ENCODE measurements at regions not wholly inside any gene's neighbourhood (a gene's known extent, or its start where the extent isn't known, plus 50 kb on each side); places are given as distances from the start of the nearest gene placed in this dataset.

DNA sequence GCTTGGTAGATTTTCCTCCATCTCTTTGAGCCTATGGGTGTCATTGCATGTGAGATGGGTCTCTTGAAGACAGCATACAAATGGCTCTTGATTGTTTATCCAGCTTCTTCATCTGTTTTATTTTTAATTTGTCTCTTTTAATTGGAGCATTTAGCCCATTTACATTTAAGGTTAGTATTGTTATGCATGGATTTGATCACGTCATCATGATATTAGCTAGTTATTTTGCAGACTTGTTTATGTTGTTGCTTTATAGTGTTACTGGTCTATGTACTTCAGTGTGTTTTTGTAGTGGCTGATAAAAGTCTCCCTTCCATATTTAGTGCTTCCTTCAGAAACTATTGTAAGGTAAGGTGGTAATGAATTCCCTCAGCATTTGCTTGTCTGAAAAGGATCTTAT, 78.6 kb upstream of the RGMB start:
- no peaks in the 10 kb centered on the region for H3K36me3 ChIP-seq (ENCODE audit: control insufficient read depth in 3 of 3, insufficient read depth in 2 of 3, low read depth in 1 of 3, low read length in 3 of 3)
- H3K27me3 ChIP-seq (ENCODE audit: control insufficient read depth in 3 of 3, insufficient read depth in 3 of 3, low read length in 3 of 3) = no peaks in the 10 kb centered on the region
- H3K4me3 ChIP-seq (ENCODE audit: low read depth in 1 of 3, low read length in 3 of 3) = no peak overlapping the region
- no peaks in the 10 kb centered on the region for H3K4me1 ChIP-seq (ENCODE audit: control insufficient read depth in 3 of 3, insufficient read depth in 2 of 3, low read depth in 1 of 3, low read length in 2 of 3)
- peaks cover 0 to 13% of the 10 kb centered on the region in 2 donors for H3K9me3 ChIP-seq (ENCODE audit: control insufficient read depth in 2 of 2, insufficient read depth in 1 of 2, low read depth in 1 of 2, low read length in 1 of 2)
- FAIRE-seq (no peak), DNase-seq (no peak)
- WGBS, 3 donors = 76 to 88% (median 81%) methylated on average over 1 of the region's 1 CpG
- no peak overlapping the region for H3K27ac ChIP-seq (ENCODE audit: low read depth in 1 of 3, low read length in 2 of 3)

DNA sequence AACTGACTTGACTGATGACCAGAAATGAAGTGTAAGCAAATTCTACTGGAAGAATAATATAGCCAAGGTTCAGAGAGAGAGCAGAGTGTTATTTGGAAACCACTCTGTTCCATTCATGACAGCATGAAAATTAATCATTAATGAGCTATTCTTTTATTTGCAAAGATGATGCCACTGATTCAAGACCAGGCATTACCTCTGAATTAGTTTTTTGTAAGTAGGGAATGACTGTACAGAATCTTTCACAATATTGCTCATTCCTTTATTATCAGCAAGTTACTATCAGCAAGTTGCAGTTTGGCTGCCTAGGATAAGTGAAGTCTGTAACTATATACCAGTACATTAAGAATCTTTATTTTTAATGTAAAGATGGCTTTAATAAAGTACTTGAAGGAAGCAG, 75.1 kb upstream of the RGMB start:
- Histone ChIP-seq H3K36me3 (ENCODE audit: control insufficient read depth in 3 of 3, insufficient read depth in 2 of 3, low read depth in 1 of 3, low read length in 3 of 3) (no peaks in the 10 kb centered on the region), H3K9me3 (ENCODE audit: control insufficient read depth in 2 of 2, insufficient read depth in 1 of 2, low read depth in 1 of 2, low read length in 1 of 2) (peaks cover 0 to 9% of the 10 kb centered on the region in 2 donors), H3K4me3 (ENCODE audit: low read depth in 1 of 3, low read length in 3 of 3) (no peak overlapping the region), H3K27me3 (ENCODE audit: control insufficient read depth in 3 of 3, insufficient read depth in 3 of 3, low read length in 3 of 3) (no peaks in the 10 kb centered on the region), H3K27ac (ENCODE audit: low read depth in 1 of 3, low read length in 2 of 3) (no peak overlapping the region), H3K4me1 (ENCODE audit: control insufficient read depth in 3 of 3, insufficient read depth in 2 of 3, low read depth in 1 of 3, low read length in 2 of 3) (no peaks in the 10 kb centered on the region)
- FAIRE-seq = no peak
- DNase-seq = no peak

- peaks cover 0 to 9% of the 10 kb centered on the region in 2 donors for H3K9me3 ChIP-seq (ENCODE audit: control insufficient read depth in 2 of 2, insufficient read depth in 1 of 2, low read depth in 1 of 2, low read length in 1 of 2)
- H3K27me3 ChIP-seq (ENCODE audit: control insufficient read depth in 3 of 3, insufficient read depth in 3 of 3, low read length in 3 of 3) = no peaks in the 10 kb centered on the region
- no peak for DNase-seq
- H3K4me3 ChIP-seq (ENCODE audit: low read depth in 1 of 3, low read length in 3 of 3) = no peak overlapping the region
- H3K36me3 ChIP-seq (ENCODE audit: control insufficient read depth in 3 of 3, insufficient read depth in 2 of 3, low read depth in 1 of 3, low read length in 3 of 3) = no peaks in the 10 kb centered on the region
- no peak overlapping the region for H3K27ac ChIP-seq (ENCODE audit: low read depth in 1 of 3, low read length in 2 of 3)
- FAIRE-seq = no peak
- 85 to 91% (median 86%) methylated on average over 2 of the region's 2 CpGs for WGBS, 3 donors
- no peaks in the 10 kb centered on the region for H3K4me1 ChIP-seq (ENCODE audit: control insufficient read depth in 3 of 3, insufficient read depth in 2 of 3, low read depth in 1 of 3, low read length in 2 of 3)
Measured at GRCh38 chr5:98700730-98701129, 72.7 kb upstream of the RGMB start.

GRCh38 chr5:98705841-98706240, 67.6 kb upstream of the RGMB start:
- Histone ChIP-seq H3K36me3 (ENCODE audit: control insufficient read depth in 3 of 3, insufficient read depth in 2 of 3, low read depth in 1 of 3, low read length in 3 of 3) (no peaks in the 10 kb centered on the region), H3K27ac (ENCODE audit: low read depth in 1 of 3, low read length in 2 of 3) (no peak overlapping the region), H3K27me3 (ENCODE audit: control insufficient read depth in 3 of 3, insufficient read depth in 3 of 3, low read length in 3 of 3) (no peaks in the 10 kb centered on the region), H3K4me3 (ENCODE audit: low read depth in 1 of 3, low read length in 3 of 3) (no peak overlapping the region), H3K9me3 (ENCODE audit: control insufficient read depth in 2 of 2, insufficient read depth in 1 of 2, low read depth in 1 of 2, low read length in 1 of 2) (no peaks in the 10 kb centered on the region), H3K4me1 (ENCODE audit: control insufficient read depth in 3 of 3, insufficient read depth in 2 of 3, low read depth in 1 of 3, low read length in 2 of 3) (no peaks in the 10 kb centered on the region)
- no peak for DNase-seq
- 90 to 92% (median 90%) methylated on average over 2 of the region's 2 CpGs for WGBS, 3 donors
- FAIRE-seq = no peak

GRCh38 chr5:98709681-98710080, 63.8 kb upstream of the RGMB start:
- H3K4me1 ChIP-seq (ENCODE audit: control insufficient read depth in 3 of 3, insufficient read depth in 2 of 3, low read depth in 1 of 3, low read length in 2 of 3) = no peaks in the 10 kb centered on the region
- H3K36me3 ChIP-seq (ENCODE audit: control insufficient read depth in 3 of 3, insufficient read depth in 2 of 3, low read depth in 1 of 3, low read length in 3 of 3) = no peaks in the 10 kb centered on the region
- H3K9me3 ChIP-seq (ENCODE audit: control insufficient read depth in 2 of 2, insufficient read depth in 1 of 2, low read depth in 1 of 2, low read length in 1 of 2) = no peaks in the 10 kb centered on the region
- H3K4me3 ChIP-seq (ENCODE audit: low read depth in 1 of 3, low read length in 3 of 3) = no peak overlapping the region
- DNase-seq = no peak
- no peak overlapping the region for H3K27ac ChIP-seq (ENCODE audit: low read depth in 1 of 3, low read length in 2 of 3)
- 80 to 90% (median 82%) methylated on average over 1 of the region's 1 CpG for WGBS, 3 donors
- H3K27me3 ChIP-seq (ENCODE audit: control insufficient read depth in 3 of 3, insufficient read depth in 3 of 3, low read length in 3 of 3) = no peaks in the 10 kb centered on the region
- no peak for FAIRE-seq

DNA sequence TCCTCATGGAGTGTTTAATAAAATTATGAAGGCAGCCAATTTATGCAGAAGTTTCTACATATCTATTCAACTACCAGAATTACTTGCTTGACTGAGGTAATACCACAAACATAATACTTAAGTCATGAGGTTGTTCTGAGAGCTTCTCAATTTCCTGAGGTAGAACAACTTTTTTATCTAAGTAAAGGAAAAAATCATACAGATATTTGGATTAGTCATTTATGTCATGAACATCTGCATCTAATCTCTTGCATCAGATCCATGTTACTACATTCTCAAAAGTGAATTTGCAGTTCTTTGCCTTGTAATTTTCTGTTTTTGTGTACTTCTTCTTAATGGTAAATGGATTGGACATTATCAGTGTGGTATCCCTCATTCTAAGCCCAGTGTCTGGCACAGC, 60.4 kb upstream of the RGMB start:
- Histone ChIP-seq H3K27me3 (ENCODE audit: control insufficient read depth in 3 of 3, insufficient read depth in 3 of 3, low read length in 3 of 3) (no peaks in the 10 kb centered on the region), H3K27ac (ENCODE audit: low read depth in 1 of 3, low read length in 2 of 3) (no peak overlapping the region), H3K4me1 (ENCODE audit: control insufficient read depth in 3 of 3, insufficient read depth in 2 of 3, low read depth in 1 of 3, low read length in 2 of 3) (no peaks in the 10 kb centered on the region), H3K4me3 (ENCODE audit: low read depth in 1 of 3, low read length in 3 of 3) (no peak overlapping the region), H3K9me3 (ENCODE audit: control insufficient read depth in 2 of 2, insufficient read depth in 1 of 2, low read depth in 1 of 2, low read length in 1 of 2) (no peaks in the 10 kb centered on the region), H3K36me3 (ENCODE audit: control insufficient read depth in 3 of 3, insufficient read depth in 2 of 3, low read depth in 1 of 3, low read length in 3 of 3) (no peaks in the 10 kb centered on the region)
- DNase-seq = no peak
- no peak for FAIRE-seq

DNA sequence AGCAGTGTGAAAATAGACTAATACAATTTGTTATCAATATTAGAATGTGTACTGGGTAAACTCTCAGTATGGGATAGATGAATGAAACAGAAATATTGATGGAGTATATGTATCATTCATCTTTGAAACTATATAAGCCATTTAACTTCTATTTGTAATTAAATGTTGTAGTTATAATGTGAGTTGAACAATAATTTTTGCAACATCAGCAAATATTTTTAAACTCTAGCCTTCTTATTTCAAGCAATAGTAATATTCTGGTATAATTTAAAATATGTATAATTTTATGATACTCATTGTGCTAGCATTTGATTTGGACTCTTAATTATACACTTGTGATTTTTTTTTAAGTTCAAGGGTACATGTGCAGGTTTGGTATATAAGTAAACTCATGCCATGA, 59.6 kb upstream of the RGMB start:
- Histone ChIP-seq H3K9me3 (ENCODE audit: control insufficient read depth in 2 of 2, insufficient read depth in 1 of 2, low read depth in 1 of 2, low read length in 1 of 2) (no peaks in the 10 kb centered on the region), H3K4me3 (ENCODE audit: low read depth in 1 of 3, low read length in 3 of 3) (no peak overlapping the region), H3K27me3 (ENCODE audit: control insufficient read depth in 3 of 3, insufficient read depth in 3 of 3, low read length in 3 of 3) (no peaks in the 10 kb centered on the region), H3K36me3 (ENCODE audit: control insufficient read depth in 3 of 3, insufficient read depth in 2 of 3, low read depth in 1 of 3, low read length in 3 of 3) (no peaks in the 10 kb centered on the region), H3K4me1 (ENCODE audit: control insufficient read depth in 3 of 3, insufficient read depth in 2 of 3, low read depth in 1 of 3, low read length in 2 of 3) (no peaks in the 10 kb centered on the region), H3K27ac (ENCODE audit: low read depth in 1 of 3, low read length in 2 of 3) (no peak overlapping the region)
- DNase-seq (no peak), FAIRE-seq (no peak)

DNA sequence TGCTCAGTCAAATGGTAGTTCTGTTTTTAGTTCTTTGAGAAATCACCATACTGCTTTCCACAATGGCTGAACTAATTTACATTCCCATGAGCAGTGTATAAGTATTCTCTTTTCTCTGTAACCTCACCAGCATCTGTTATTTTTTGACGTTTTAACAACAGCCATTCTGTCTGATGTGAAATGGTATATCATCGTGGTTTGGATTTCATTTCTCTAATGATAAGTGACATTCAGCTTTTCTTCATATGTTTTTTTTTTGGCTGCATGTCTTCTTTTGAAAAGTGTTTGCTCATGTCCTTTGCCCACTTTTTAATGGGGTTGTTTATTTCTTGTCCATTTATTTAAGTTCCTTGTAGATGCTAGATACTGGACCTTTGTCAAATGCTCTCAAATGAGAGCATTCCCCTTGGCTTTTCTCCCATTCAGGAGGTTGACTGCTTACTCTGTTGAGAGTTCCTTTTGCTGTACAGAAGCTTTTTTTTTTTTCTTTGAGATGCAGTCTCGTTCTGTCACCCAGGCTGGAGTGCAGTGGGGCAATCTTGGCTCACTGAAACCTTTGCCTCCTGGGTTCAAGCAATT, 58.7 kb upstream of the RGMB start:
- Histone ChIP-seq H3K27ac (ENCODE audit: low read depth in 1 of 3, low read length in 2 of 3) (no peak overlapping the region), H3K4me1 (ENCODE audit: control insufficient read depth in 3 of 3, insufficient read depth in 2 of 3, low read depth in 1 of 3, low read length in 2 of 3) (no peaks in the 10 kb centered on the region), H3K27me3 (ENCODE audit: control insufficient read depth in 3 of 3, insufficient read depth in 3 of 3, low read length in 3 of 3) (no peaks in the 10 kb centered on the region), H3K36me3 (ENCODE audit: control insufficient read depth in 3 of 3, insufficient read depth in 2 of 3, low read depth in 1 of 3, low read length in 3 of 3) (no peaks in the 10 kb centered on the region), H3K4me3 (ENCODE audit: low read depth in 1 of 3, low read length in 3 of 3) (no peak overlapping the region), H3K9me3 (ENCODE audit: control insufficient read depth in 2 of 2, insufficient read depth in 1 of 2, low read depth in 1 of 2, low read length in 1 of 2) (no peaks in the 10 kb centered on the region)
- DNase-seq (no peak), FAIRE-seq (no peak)
- WGBS, 3 donors = 50 to 84% (median 66%) methylated on average over 3 of the region's 3 CpGs

- Histone ChIP-seq H3K9me3 (ENCODE audit: control insufficient read depth in 2 of 2, insufficient read depth in 1 of 2, low read depth in 1 of 2, low read length in 1 of 2) (no peaks in the 10 kb centered on the region), H3K27ac (ENCODE audit: low read depth in 1 of 3, low read length in 2 of 3) (no peak overlapping the region), H3K36me3 (ENCODE audit: control insufficient read depth in 3 of 3, insufficient read depth in 2 of 3, low read depth in 1 of 3, low read length in 3 of 3) (no peaks in the 10 kb centered on the region), H3K4me1 (ENCODE audit: control insufficient read depth in 3 of 3, insufficient read depth in 2 of 3, low read depth in 1 of 3, low read length in 2 of 3) (no peaks in the 10 kb centered on the region), H3K27me3 (ENCODE audit: control insufficient read depth in 3 of 3, insufficient read depth in 3 of 3, low read length in 3 of 3) (no peaks in the 10 kb centered on the region), H3K4me3 (ENCODE audit: low read depth in 1 of 3, low read length in 3 of 3) (no peak overlapping the region)
- no peak for DNase-seq
- 64 to 70% (median 68%) methylated on average over 1 of the region's 1 CpG for WGBS, 3 donors
- no peak for FAIRE-seq
Measured at GRCh38 chr5:98721231-98721928, 52.1 kb upstream of the RGMB start.
